Tibial nerve (tissue), 4 donors: ENCODE measurements at regions not wholly inside any gene's neighbourhood (a gene's known extent, or its start where the extent isn't known, plus 50 kb on each side); places are given as distances from the start of the nearest gene placed in this dataset.

Experiments used
- DNase-seq, 2 donors: peaks; one replicate each; pipeline ENCODE4 v3.0.0-alpha.2; 2019; ENCODE audit warnings: low spot score in 2 of 2
- H3K27ac ChIP-seq, 4 donors: fragments of 200-600 bp; sonication (generic) in 3 of 4; one replicate each; pipeline ENCODE4 v1.5.1; 2017 to 2019; ENCODE audit warnings: mild to moderate bottlenecking in 1 of 4
- H3K27me3 ChIP-seq, 2 donors: fragments of 200-600 bp; sonication (generic) in 1 of 2; one replicate each; pipeline versions ENCODE4 v1.5.1 to v1.6.0; 2017 to 2019
- H3K36me3 ChIP-seq, 3 donors: fragments of 200-600 bp; sonication (generic); one replicate each; pipeline ENCODE4 v1.5.1; 2018 to 2019
- H3K4me1 ChIP-seq, 4 donors: fragments of 200-600 bp; sonication (generic) in 3 of 4; one replicate each; pipeline ENCODE4 v1.5.1; 2017 to 2019
- H3K4me3 ChIP-seq, 4 donors: fragments of 200-600 bp; sonication (generic) in 3 of 4; one replicate each; pipeline ENCODE4 v1.5.1; 2017 to 2019; ENCODE audit warnings: mild to moderate bottlenecking in 1 of 4, moderate library complexity in 1 of 4
- H3K9me3 ChIP-seq, 4 donors: fragments of 200-600 bp; sonication (generic) in 3 of 4; one replicate each; pipeline ENCODE4 v1.5.1; 2017 to 2019
- CTCF ChIP-seq, 5 experiments: fragments of 200-600 bp in 3 of 5; fragments of 450-650 bp in 2 of 5; sonication (generic) in 3 of 5; IDR thresholded peaks; one replicate each; pipeline ENCODE4 v1.5.1; 2016 to 2019; ENCODE audit warnings: antibody characterized with exemption in 5 of 5, mild to moderate bottlenecking in 3 of 5, moderate library complexity in 2 of 5
- EP300 ChIP-seq, 2 donors: sonication (generic); formaldehyde crosslinking; IDR thresholded peaks; one replicate each; pipeline ENCODE4 v1.6.1; 2017; ENCODE audit warnings: antibody characterized with exemption in 2 of 2, mild to moderate bottlenecking in 1 of 2
- POLR2A ChIP-seq, 2 donors: fragments of 450-650 bp; IDR thresholded peaks; one replicate each; pipeline ENCODE4 v1.6.1; 2017; ENCODE audit warnings: antibody characterized with exemption in 2 of 2, mild to moderate bottlenecking in 2 of 2, moderate library complexity in 2 of 2
- WGBS, 2 donors: methylation state at CpG; one replicate each; pipeline ENCODE4 v1.1.5; 2018; 5-methylcytosine and 5-hydroxymethylcytosine counted together

- Histone ChIP-seq H3K4me1 (peaks cover 0 to 22% (median 12%) of the 10 kb centered on the region in 4 donors), H3K27ac (no peak overlapping the region), H3K4me3 (no peak overlapping the region), H3K36me3 (no peaks in the 10 kb centered on the region), H3K27me3 (no peaks in the 10 kb centered on the region), H3K9me3 (no peaks in the 10 kb centered on the region)
- 89 to 97% methylated on average over 1 of the region's 1 CpG for WGBS, 2 donors
- no peak for DNase-seq
- TF ChIP-seq EP300 (IDR thresholded peaks at IDR 0.05) (no peak), POLR2A (IDR thresholded peaks at IDR 0.05) (no peak), CTCF (IDR thresholded peaks at IDR 0.05) (no peak)
Measured at GRCh38 chr5:61596265-61596664, 264.2 kb downstream of the ZSWIM6 start.

- Histone ChIP-seq H3K36me3 (no peaks in the 10 kb centered on the region), H3K4me1 (peaks cover 0 to 31% (median 12%) of the 10 kb centered on the region in 4 donors), H3K27me3 (no peaks in the 10 kb centered on the region), H3K27ac (no peak overlapping the region), H3K4me3 (no peak overlapping the region), H3K9me3 (no peaks in the 10 kb centered on the region)
- no peak for TF ChIP-seq EP300 (IDR thresholded peaks at IDR 0.05)
- TF ChIP-seq POLR2A (IDR thresholded peaks at IDR 0.05) = no peak
- TF ChIP-seq CTCF (IDR thresholded peaks at IDR 0.05) = no peak
- DNase-seq = no peak
Measured at GRCh38 chr5:61597684-61598083, 265.6 kb downstream of the ZSWIM6 start.

- Histone ChIP-seq H3K9me3 (no peaks in the 10 kb centered on the region), H3K4me1 (peaks cover 0 to 34% (median 12%) of the 10 kb centered on the region in 4 donors), H3K36me3 (no peaks in the 10 kb centered on the region), H3K4me3 (no peak overlapping the region), H3K27ac (no peak overlapping the region), H3K27me3 (no peaks in the 10 kb centered on the region)
- WGBS, 2 donors = 86 to 89% methylated on average over 3 of the region's 3 CpGs
- no peak for DNase-seq
- no peak for TF ChIP-seq EP300 (IDR thresholded peaks at IDR 0.05)
- no peak for TF ChIP-seq POLR2A (IDR thresholded peaks at IDR 0.05)
- TF ChIP-seq CTCF (IDR thresholded peaks at IDR 0.05) = no peak
Measured at GRCh38 chr5:61598126-61598525, 266.1 kb downstream of the ZSWIM6 start.

GRCh38 chr5:61599370-61600122 is 267.5 kb downstream of the ZSWIM6 start:
- Histone ChIP-seq H3K4me1 (peaks cover 0 to 48% (median 14%) of the 10 kb centered on the region in 4 donors), H3K4me3 (no peak overlapping the region), H3K27ac (peak overlapping the region in 2 of 4 donors; percentile 0 to 15), H3K9me3 (no peaks in the 10 kb centered on the region), H3K36me3 (no peaks in the 10 kb centered on the region), H3K27me3 (no peaks in the 10 kb centered on the region)
- DNase-seq = no peak
- TF ChIP-seq EP300 (IDR thresholded peaks at IDR 0.05) = no peak
- TF ChIP-seq POLR2A (IDR thresholded peaks at IDR 0.05) = no peak
- TF ChIP-seq CTCF (IDR thresholded peaks at IDR 0.05) = no peak
- WGBS, 2 donors = 30 to 33% methylated on average over 5 of the region's 5 CpGs

GRCh38 chr5:61600123-61600444 is 268.0 kb downstream of the ZSWIM6 start:
- peaks cover 0 to 48% (median 14%) of the 10 kb centered on the region in 4 donors for H3K4me1 ChIP-seq
- H3K4me3 ChIP-seq = no peak overlapping the region
- no peak for DNase-seq
- TF ChIP-seq POLR2A (IDR thresholded peaks at IDR 0.05) (no peak), CTCF (IDR thresholded peaks at IDR 0.05) (no peak), EP300 (IDR thresholded peaks at IDR 0.05) (no peak)
- no peaks in the 10 kb centered on the region for H3K9me3 ChIP-seq
- no peaks in the 10 kb centered on the region for H3K36me3 ChIP-seq
- no peaks in the 10 kb centered on the region for H3K27me3 ChIP-seq
- no peak overlapping the region for H3K27ac ChIP-seq
